Lower leg skin (tissue), 4 donors: ENCODE measurements at regions not wholly inside any gene's neighbourhood (a gene's known extent, or its start where the extent isn't known, plus 50 kb on each side); places are given as distances from the start of the nearest gene placed in this dataset.

ENCODE experiments used
- DNase-seq, 2 donors: peaks; one replicate each; pipeline ENCODE4 v3.0.0-alpha.2; 2019; ENCODE audit warnings: low spot score in 2 of 2
- H3K4me3 ChIP-seq: fragments of 200-600 bp; sonication (generic); 2 replicates; pipeline ENCODE4 v1.5.1; 2017; ENCODE audit warnings: mild to moderate bottlenecking, low read depth; ENCODE audit not compliant: poor library complexity, severe bottlenecking
- POLR2A ChIP-seq, 2 donors: fragments of 450-650 bp; IDR thresholded peaks; one replicate each; pipeline ENCODE4 v1.6.1; 2016 to 2017; ENCODE audit warnings: antibody characterized with exemption in 2 of 2, mild to moderate bottlenecking in 1 of 2, moderate library complexity in 1 of 2
- WGBS, 2 donors: methylation state at CpG; one replicate each; pipeline ENCODE4 v1.1.5; 2018; 5-methylcytosine and 5-hydroxymethylcytosine counted together
- intact Hi-C: fragments of 100-400 bp; cut with DNase I; formaldehyde crosslinking; loops from one replicate; pipeline ENCODE4 v1.15.0; 2023; ENCODE audit warnings: low total_unique reads
- TF ChIP-seq, protein P1 (sequence below), 3 donors: fragments of 450-650 bp; IDR thresholded peaks; one replicate each; pipeline ENCODE4 v1.5.1; 2016; ENCODE audit warnings: antibody characterized with exemption in 3 of 3, mild to moderate bottlenecking in 3 of 3, moderate library complexity in 2 of 3

DNA sequence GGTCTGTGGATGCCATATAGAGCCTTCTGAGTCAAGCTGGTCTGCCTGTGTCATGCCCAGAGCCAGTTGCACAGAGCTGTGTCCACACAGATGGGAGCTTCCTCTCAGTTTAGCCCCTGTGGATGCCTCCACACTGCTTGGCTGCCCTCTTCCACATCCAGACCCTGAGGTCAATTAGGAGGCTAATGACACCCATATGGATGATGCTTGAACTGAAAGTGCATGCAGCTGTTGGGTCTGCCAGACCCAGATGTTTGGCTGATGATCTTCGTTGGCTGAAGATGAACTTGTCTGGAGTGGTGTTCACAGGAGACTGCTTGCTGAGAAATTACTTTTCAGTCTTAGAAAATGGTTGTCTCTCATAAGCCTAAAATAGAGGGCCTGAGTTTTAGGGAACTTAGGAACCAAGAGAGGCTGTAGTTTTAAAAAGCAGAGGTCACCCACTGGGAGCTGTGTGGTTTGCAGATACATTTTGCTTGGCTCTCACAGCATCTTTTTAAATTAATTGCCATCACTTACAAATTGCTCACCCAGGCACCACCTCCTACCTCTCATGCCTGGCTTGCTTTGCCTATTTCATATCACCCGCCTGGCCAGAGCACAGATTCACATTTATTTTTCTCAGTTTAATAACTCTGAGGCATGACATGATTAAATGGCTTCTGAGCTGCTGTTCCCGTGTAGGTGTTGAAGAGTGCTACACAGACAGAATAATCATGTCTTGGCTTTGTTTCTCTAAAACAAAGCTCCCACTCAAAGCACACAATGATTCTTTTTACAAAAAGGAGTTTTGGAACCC is 176.1 kb downstream of the MINAR1 start:
- WGBS, 2 donors = 55 to 60% methylated on average over 3 of the region's 3 CpGs
- DNase-seq = no peak
- no peak overlapping the region for H3K4me3 ChIP-seq
- intact Hi-C loops = no loop called here
- TF ChIP-seq, protein P1, sequence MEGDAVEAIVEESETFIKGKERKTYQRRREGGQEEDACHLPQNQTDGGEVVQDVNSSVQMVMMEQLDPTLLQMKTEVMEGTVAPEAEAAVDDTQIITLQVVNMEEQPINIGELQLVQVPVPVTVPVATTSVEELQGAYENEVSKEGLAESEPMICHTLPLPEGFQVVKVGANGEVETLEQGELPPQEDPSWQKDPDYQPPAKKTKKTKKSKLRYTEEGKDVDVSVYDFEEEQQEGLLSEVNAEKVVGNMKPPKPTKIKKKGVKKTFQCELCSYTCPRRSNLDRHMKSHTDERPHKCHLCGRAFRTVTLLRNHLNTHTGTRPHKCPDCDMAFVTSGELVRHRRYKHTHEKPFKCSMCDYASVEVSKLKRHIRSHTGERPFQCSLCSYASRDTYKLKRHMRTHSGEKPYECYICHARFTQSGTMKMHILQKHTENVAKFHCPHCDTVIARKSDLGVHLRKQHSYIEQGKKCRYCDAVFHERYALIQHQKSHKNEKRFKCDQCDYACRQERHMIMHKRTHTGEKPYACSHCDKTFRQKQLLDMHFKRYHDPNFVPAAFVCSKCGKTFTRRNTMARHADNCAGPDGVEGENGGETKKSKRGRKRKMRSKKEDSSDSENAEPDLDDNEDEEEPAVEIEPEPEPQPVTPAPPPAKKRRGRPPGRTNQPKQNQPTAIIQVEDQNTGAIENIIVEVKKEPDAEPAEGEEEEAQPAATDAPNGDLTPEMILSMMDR (IDR thresholded peaks at IDR 0.05) = no peak
- TF ChIP-seq POLR2A (IDR thresholded peaks at IDR 0.05) = no peak

DNA sequence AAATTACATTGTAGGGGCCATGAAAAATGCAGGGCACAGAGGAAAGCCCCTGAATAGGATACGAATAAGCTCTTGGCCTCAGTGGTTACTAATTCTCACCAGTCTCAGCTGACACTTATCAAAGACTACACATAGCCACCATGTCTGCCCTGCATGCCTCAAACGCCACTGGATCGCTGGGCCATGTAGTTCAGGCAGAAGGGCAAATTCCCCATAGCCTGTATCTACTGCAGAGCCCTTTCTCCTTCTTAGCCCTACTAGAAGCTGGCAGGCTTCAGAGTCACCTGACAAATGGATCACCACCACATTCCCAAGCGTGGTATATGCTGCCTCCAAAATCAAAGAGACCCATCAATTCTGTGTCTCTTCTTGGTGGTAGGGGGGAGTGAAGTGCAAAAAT is 177.4 kb downstream of the MINAR1 start:
- H3K4me3 ChIP-seq = no peak overlapping the region
- no peak for TF ChIP-seq POLR2A (IDR thresholded peaks at IDR 0.05)
- TF ChIP-seq, protein P1 (IDR thresholded peaks at IDR 0.05) = no peak
- 89 to 90% methylated on average over 4 of the region's 4 CpGs for WGBS, 2 donors
- no peak for DNase-seq
- intact Hi-C loops = no loop called here

DNA sequence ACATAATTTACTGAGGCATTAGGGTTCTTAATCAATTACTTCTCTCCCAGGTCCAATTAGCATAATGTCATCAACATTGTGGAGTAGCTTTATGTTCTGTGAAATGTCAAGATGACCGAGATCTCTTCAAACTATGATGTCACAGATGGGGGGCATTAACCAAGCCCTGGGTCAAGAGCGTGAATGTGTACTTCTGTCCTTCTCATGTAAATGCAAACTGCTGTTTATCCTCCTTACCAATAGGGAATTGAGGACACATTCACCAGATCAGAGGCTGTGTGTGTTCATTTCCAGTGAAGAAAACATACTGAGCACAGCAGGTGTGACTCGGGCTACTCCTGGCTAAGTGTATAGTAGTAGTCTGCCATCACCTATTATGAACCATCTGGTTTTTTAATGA is 177.9 kb downstream of the MINAR1 start:
- WGBS, 2 donors = 67 to 96% methylated on average over 3 of the region's 3 CpGs
- no peak overlapping the region for H3K4me3 ChIP-seq
- no peak for DNase-seq
- no peak for TF ChIP-seq POLR2A (IDR thresholded peaks at IDR 0.05)
- TF ChIP-seq, protein P1 (IDR thresholded peaks at IDR 0.05) = no peak
- intact Hi-C loops = no loop called here

DNA sequence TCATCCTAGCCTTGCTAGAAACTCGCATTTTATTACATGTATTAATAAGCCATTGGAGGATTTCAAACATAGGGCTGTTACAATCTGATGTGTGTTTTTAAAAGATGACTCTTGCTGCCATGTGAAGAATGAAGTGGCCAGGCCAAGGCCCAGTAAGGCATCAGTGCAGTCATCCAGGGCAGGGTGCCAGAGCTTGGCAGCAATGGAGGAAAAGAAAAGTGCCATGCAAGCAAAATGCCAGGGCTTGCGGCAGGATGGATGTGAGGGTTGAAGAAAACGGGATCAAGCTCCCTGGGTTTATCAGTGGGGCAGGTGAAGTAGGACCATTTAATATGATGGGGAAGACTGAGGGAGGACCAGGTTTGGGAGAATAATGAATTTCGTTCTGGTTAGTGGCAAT is 183.6 kb downstream of the MINAR1 start:
- WGBS, 2 donors = 78 to 84% methylated on average over 4 of the region's 4 CpGs
- TF ChIP-seq POLR2A (IDR thresholded peaks at IDR 0.05) = no peak
- TF ChIP-seq, protein P1 (IDR thresholded peaks at IDR 0.05) = no peak
- H3K4me3 ChIP-seq = no peak overlapping the region
- intact Hi-C loops = no loop called here
- DNase-seq = no peak

DNA sequence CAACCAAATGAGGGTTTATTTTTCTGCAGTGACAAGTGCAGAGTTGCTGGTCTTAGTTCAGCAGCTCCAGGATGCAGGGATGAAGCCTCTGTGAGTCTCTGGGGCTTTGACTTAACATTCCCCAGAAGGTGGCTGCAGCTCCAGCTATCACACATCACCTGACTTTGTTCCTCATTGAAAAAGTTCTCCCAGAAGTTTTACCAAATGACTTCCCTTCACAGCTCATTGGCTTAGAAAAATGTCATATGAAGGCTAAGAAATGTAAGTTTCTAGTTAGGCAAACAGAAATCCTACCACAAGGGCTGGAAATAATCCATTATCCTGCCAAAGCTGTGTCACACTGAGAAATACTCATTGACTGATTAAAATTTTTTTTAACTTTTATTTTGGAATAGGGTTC is 184.9 kb downstream of the MINAR1 start:
- no peak overlapping the region for H3K4me3 ChIP-seq
- intact Hi-C loops = no loop called here
- DNase-seq = no peak
- TF ChIP-seq, protein P1 (IDR thresholded peaks at IDR 0.05) = no peak
- no peak for TF ChIP-seq POLR2A (IDR thresholded peaks at IDR 0.05)
